Mesenchymal stem cell (in vitro differentiated cells and primary cell): ENCODE measurements at regions not wholly inside any gene's neighbourhood (a gene's known extent, or its start where the extent isn't known, plus 50 kb on each side); places are given as distances from the start of the nearest gene placed in this dataset.

ENCODE experiments used
- DNase-seq: peaks from one replicate; pipeline ENCODE4 v3.0.0-alpha.2; 2013
- H2AFZ ChIP-seq: one replicate; pipeline ENCODE4 v1.6.1; 2013; ENCODE audit warnings: low read depth, mild to moderate bottlenecking, control low read depth, inconsistent platforms, low read length, moderate library complexity
- H2AK5ac ChIP-seq: 2 replicates; pipeline ENCODE4 v1.6.1; 2013; ENCODE audit warnings: low read length, moderate library complexity, mild to moderate bottlenecking, inconsistent platforms; ENCODE audit not compliant: severe bottlenecking
- H2BK120ac ChIP-seq: one replicate; pipeline ENCODE4 v1.6.1; 2013; ENCODE audit warnings: low read depth, mild to moderate bottlenecking, inconsistent platforms, low read length, moderate library complexity
- H2BK12ac ChIP-seq, 2 experiments: one replicate each; pipeline ENCODE4 v1.6.1; 2013; ENCODE audit warnings: inconsistent platforms in 2 of 2, low read length in 2 of 2, mild to moderate bottlenecking in 2 of 2, moderate library complexity in 2 of 2, control low read depth in 1 of 2
- H2BK15ac ChIP-seq: one replicate; pipeline ENCODE4 v1.6.1; 2013; ENCODE audit warnings: mild to moderate bottlenecking, low read depth, inconsistent platforms; ENCODE audit not compliant: poor library complexity, severe bottlenecking
- H2BK5ac ChIP-seq: 2 replicates; pipeline ENCODE4 v1.6.1; 2013; ENCODE audit warnings: low read depth, mild to moderate bottlenecking, low read length, control low read depth, inconsistent platforms; ENCODE audit not compliant: poor library complexity, severe bottlenecking
- H3K14ac ChIP-seq, 2 experiments: one replicate each; pipeline ENCODE4 v1.6.1; 2013; ENCODE audit warnings: inconsistent platforms in 2 of 2, low read length in 2 of 2, control low read depth in 1 of 2, mild to moderate bottlenecking in 1 of 2, moderate library complexity in 1 of 2
- H3K18ac ChIP-seq, 2 experiments: one replicate each; pipeline ENCODE4 v1.6.1; 2013; ENCODE audit warnings: inconsistent platforms in 2 of 2, low read length in 2 of 2, control low read depth in 1 of 2, low read depth in 1 of 2, mild to moderate bottlenecking in 1 of 2
- H3K23ac ChIP-seq, 2 experiments: one replicate each; pipeline ENCODE4 v1.6.1; 2013; ENCODE audit warnings: inconsistent platforms in 2 of 2, low read length in 2 of 2, mild to moderate bottlenecking in 2 of 2, moderate library complexity in 2 of 2, control low read depth in 1 of 2
- H3K27ac ChIP-seq: 2 replicates; pipeline ENCODE4 v1.5.1; 2013; ENCODE audit warnings: mild to moderate bottlenecking, moderate library complexity, low read length, control low read depth, inconsistent platforms; ENCODE audit not compliant: poor library complexity, severe bottlenecking
- H3K27me3 ChIP-seq, 2 experiments: 2 replicates each; pipeline versions ENCODE4 v1.6.1 to v1.7.0; 2013; ENCODE audit warnings: low read length in 2 of 2, mild to moderate bottlenecking in 2 of 2, moderate library complexity in 2 of 2, control low read depth in 1 of 2, inconsistent platforms in 1 of 2; ENCODE audit not compliant: control insufficient read depth in 1 of 2, insufficient read depth in 1 of 2
- H3K36me3 ChIP-seq, 2 experiments: 2 replicates each; pipeline versions ENCODE4 v1.6.1 to v1.7.0; 2013; ENCODE audit warnings: low read length in 2 of 2, control low read depth in 1 of 2, inconsistent platforms in 1 of 2, low read depth in 1 of 2, mild to moderate bottlenecking in 1 of 2; ENCODE audit not compliant: insufficient read depth in 2 of 2, control insufficient read depth in 1 of 2
- H3K4ac ChIP-seq, 2 experiments: one replicate each; pipeline ENCODE4 v1.6.1; 2013; ENCODE audit warnings: inconsistent platforms in 2 of 2, low read length in 2 of 2, mild to moderate bottlenecking in 2 of 2, moderate library complexity in 2 of 2, control low read depth in 1 of 2, low read depth in 1 of 2
- H3K4me1 ChIP-seq: 2 replicates; pipeline ENCODE4 v1.6.1; 2013; ENCODE audit warnings: low read depth, low read length, control low read depth; ENCODE audit not compliant: control insufficient read depth, insufficient read depth
- H3K4me2 ChIP-seq: 2 replicates; pipeline ENCODE4 v1.6.1; 2013; ENCODE audit warnings: low read length, mild to moderate bottlenecking, inconsistent platforms; ENCODE audit not compliant: poor library complexity, severe bottlenecking
- H3K4me3 ChIP-seq, 2 experiments: 2 replicates each; pipeline versions ENCODE4 v1.5.1 to v1.7.0; 2013; ENCODE audit warnings: low read length in 2 of 2, mild to moderate bottlenecking in 2 of 2, control low read depth in 1 of 2, low read depth in 1 of 2; ENCODE audit not compliant: insufficient read depth in 1 of 2
- H3K79me1 ChIP-seq: replicated peaks from 2 replicates; pipeline ENCODE4 v1.6.1; 2013; ENCODE audit warnings: mild to moderate bottlenecking, control low read depth, low read length, inconsistent platforms; ENCODE audit not compliant: poor library complexity, severe bottlenecking
- H3K9ac ChIP-seq: 2 replicates; pipeline ENCODE4 v1.7.0; 2013; ENCODE audit warnings: mild to moderate bottlenecking, low read length, moderate library complexity
- H3K9me3 ChIP-seq: 2 replicates; pipeline ENCODE4 v1.7.0; 2013; ENCODE audit warnings: mild to moderate bottlenecking, low read length; ENCODE audit not compliant: control insufficient read depth
- H4K8ac ChIP-seq: one replicate; pipeline ENCODE4 v1.6.1; 2013; ENCODE audit warnings: inconsistent platforms, mild to moderate bottlenecking, low read length, moderate library complexity
- H4K91ac ChIP-seq: one replicate; pipeline ENCODE4 v1.6.1; 2013; ENCODE audit warnings: mild to moderate bottlenecking, low read length, inconsistent platforms
- WGBS: methylation state at CpG from one replicate; pipeline ENCODE4 v1.1.7; 2013; ENCODE audit warnings: mixed read lengths; 5-methylcytosine and 5-hydroxymethylcytosine counted together

DNA sequence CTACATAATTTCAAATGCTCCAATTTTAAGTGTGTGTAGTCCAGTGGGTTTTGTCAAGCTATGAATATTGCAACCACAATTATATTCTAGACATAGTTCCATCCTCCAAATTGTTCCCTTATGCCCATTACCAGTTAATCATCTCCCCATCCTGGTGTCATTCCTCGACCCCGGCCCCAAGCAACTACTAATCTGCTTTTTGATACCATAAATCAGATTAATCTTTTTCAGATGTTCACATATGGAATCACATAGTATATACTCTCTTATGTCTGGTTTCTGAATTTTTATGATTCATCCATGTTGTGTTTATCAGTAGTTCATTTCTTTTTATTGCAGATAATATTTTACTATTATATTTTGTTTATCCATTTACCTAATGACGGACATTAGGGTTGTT, 148.4 kb upstream of the RORB start:
- H3K9ac ChIP-seq = no peak overlapping the region
- H3K4me1 ChIP-seq = no peaks in the 10 kb centered on the region
- no peak overlapping the region for H4K8ac ChIP-seq
- H3K18ac ChIP-seq = no peak overlapping the region
- H4K91ac ChIP-seq = no peak overlapping the region
- H3K14ac ChIP-seq = no peak overlapping the region
- H3K4me3 ChIP-seq = no peak overlapping the region
- H3K79me1 ChIP-seq = no peaks in the 10 kb centered on the region
- H3K36me3 ChIP-seq = no peaks in the 10 kb centered on the region
- H2BK120ac ChIP-seq = no peak overlapping the region
- no peak overlapping the region for H2BK12ac ChIP-seq
- H3K4me2 ChIP-seq = no peak overlapping the region
- H2AK5ac ChIP-seq = no peak overlapping the region
- no peak overlapping the region for H2BK15ac ChIP-seq
- H3K9me3 ChIP-seq = no peaks in the 10 kb centered on the region
- no peak overlapping the region for H2AFZ ChIP-seq
- DNase-seq = no peak
- no peak overlapping the region for H3K27ac ChIP-seq
- H3K4ac ChIP-seq = no peak overlapping the region
- no peak overlapping the region for H2BK5ac ChIP-seq
- 81% methylated on average over 2 of the region's 3 CpGs for WGBS
- H3K27me3 ChIP-seq = no peaks in the 10 kb centered on the region
- no peak overlapping the region for H3K23ac ChIP-seq

DNA sequence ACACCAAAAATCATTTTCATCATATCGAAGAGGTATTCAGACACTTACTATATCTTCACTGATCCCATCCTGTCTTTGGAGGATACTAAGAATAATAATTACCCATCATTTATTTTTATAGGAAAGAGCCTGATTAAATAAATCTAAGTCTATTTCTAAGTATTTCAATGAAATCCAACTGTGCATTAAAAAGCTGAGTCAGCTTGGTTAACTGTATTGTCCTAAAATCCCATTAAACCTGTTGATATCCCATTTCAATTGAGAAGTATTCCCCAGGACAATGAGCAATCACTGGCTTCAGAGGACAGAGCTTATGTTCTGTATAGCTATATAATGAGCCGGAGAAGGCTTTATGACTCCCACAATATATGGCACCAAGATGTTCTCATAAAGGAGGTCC, 142.0 kb upstream of the RORB start:
- Histone ChIP-seq H2AK5ac (no peak overlapping the region), H3K23ac (no peak overlapping the region), H3K27ac (no peak overlapping the region), H3K4me3 (no peak overlapping the region), H3K4ac (no peak overlapping the region), H3K4me2 (no peak overlapping the region), H3K36me3 (no peaks in the 10 kb centered on the region), H3K18ac (no peak overlapping the region), H3K14ac (no peak overlapping the region), H3K9ac (no peak overlapping the region), H4K8ac (no peak overlapping the region), H2BK120ac (no peak overlapping the region), H3K79me1 (no peaks in the 10 kb centered on the region), H4K91ac (no peak overlapping the region), H2BK15ac (no peak overlapping the region), H3K9me3 (no peaks in the 10 kb centered on the region), H3K4me1 (no peaks in the 10 kb centered on the region), H2BK12ac (no peak overlapping the region), H2BK5ac (no peak overlapping the region), H3K27me3 (no peaks in the 10 kb centered on the region), H2AFZ (no peak overlapping the region)
- DNase-seq = no peak
- WGBS = 100% methylated on average over 1 of the region's 2 CpGs

DNA sequence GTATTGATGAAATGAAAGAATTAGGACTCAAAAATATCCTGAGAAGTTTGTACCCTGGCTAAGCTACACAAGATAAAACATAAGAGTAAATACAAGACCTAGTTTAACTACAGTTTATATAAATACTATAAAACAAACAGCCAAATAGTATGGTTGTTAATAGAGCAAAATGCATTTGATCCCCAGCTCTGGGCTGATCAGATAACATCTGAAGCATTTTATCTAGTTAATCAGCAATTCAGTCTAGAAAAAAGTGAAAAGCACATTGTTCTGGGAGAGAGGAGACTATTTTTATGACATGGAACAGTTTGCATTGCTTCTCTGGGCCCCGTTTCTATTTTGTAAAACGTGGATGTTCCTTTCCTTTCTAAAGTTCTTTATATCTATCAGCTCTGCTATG, 139.6 kb upstream of the RORB start:
- Histone ChIP-seq H2BK5ac (no peak overlapping the region), H3K9me3 (no peaks in the 10 kb centered on the region), H3K27ac (no peak overlapping the region), H2BK15ac (no peak overlapping the region), H3K23ac (no peak overlapping the region), H4K8ac (no peak overlapping the region), H3K9ac (no peak overlapping the region), H2AK5ac (no peak overlapping the region), H3K79me1 (no peaks in the 10 kb centered on the region), H2AFZ (no peak overlapping the region), H3K4me1 (no peaks in the 10 kb centered on the region), H3K36me3 (no peaks in the 10 kb centered on the region), H3K14ac (no peak overlapping the region), H3K4ac (no peak overlapping the region), H2BK12ac (no peak overlapping the region), H3K4me3 (no peak overlapping the region), H3K27me3 (no peaks in the 10 kb centered on the region), H2BK120ac (no peak overlapping the region), H3K18ac (no peak overlapping the region), H4K91ac (no peak overlapping the region), H3K4me2 (no peak overlapping the region)
- no peak for DNase-seq
- 32% methylated on average over 2 of the region's 2 CpGs for WGBS

DNA sequence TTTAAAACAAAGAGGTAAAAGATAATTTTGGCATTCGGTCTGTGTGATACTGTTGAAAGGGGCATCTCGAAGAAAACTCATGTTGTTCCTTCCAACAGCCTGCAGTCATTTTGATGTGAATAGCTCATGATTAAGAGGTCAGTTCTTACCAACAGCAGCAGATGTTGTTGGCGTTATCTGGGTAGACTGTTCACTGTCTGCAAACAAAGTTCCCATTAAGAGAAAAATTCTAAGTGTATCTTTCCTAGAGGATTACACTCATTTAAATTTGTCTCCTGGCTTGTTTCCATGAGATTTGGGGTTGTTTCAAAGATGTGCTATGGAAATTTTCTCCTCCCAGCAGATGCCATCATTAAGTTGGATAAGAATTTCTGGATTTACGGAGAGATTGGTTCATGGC, 138.2 kb upstream of the RORB start:
- no peaks in the 10 kb centered on the region for H3K36me3 ChIP-seq
- H4K8ac ChIP-seq = no peak overlapping the region
- H3K14ac ChIP-seq = no peak overlapping the region
- H2BK15ac ChIP-seq = no peak overlapping the region
- no peak overlapping the region for H2AK5ac ChIP-seq
- H3K4me2 ChIP-seq = no peak overlapping the region
- H3K27ac ChIP-seq = no peak overlapping the region
- no peaks in the 10 kb centered on the region for H3K79me1 ChIP-seq
- no peak overlapping the region for H4K91ac ChIP-seq
- 81% methylated on average over 2 of the region's 4 CpGs for WGBS
- DNase-seq = no peak
- no peak overlapping the region for H3K23ac ChIP-seq
- no peak overlapping the region for H2BK5ac ChIP-seq
- H3K4me1 ChIP-seq = no peaks in the 10 kb centered on the region
- no peak overlapping the region for H3K18ac ChIP-seq
- H3K27me3 ChIP-seq = no peaks in the 10 kb centered on the region
- no peak overlapping the region for H3K4me3 ChIP-seq
- no peak overlapping the region for H2BK120ac ChIP-seq
- H3K9ac ChIP-seq = no peak overlapping the region
- no peak overlapping the region for H2BK12ac ChIP-seq
- H3K9me3 ChIP-seq = no peaks in the 10 kb centered on the region
- no peak overlapping the region for H3K4ac ChIP-seq
- H2AFZ ChIP-seq = no peak overlapping the region
